Heart right ventricle (tissue), 16 donors: ENCODE measurements at regions not wholly inside any gene's neighbourhood (a gene's known extent, or its start where the extent isn't known, plus 50 kb on each side); places are given as distances from the start of the nearest gene placed in this dataset.
A peak's percentile ranks its signal among the peaks of the same experiment; 100 is the strongest.
"Not testable (repeated sequence)": the region's sequence is repeated elsewhere in the genome, so short reads cannot be mapped to it uniquely, and the experiment has no call there.

Experiments
- ATAC-seq, 8 donors: fragments of 200-7000 bp; cut with Tn5 transposase; one replicate each; pipeline ENCODE4 v1.9.1; 2020; ENCODE audit warnings: mild to moderate bottlenecking in 8 of 8, moderate library complexity in 8 of 8, moderate number of reproducible peaks in 1 of 8
- DNase-seq, 2 donors: peaks; one replicate each; pipeline ENCODE4 v3.0.0-alpha.2; 2020
- H3K27ac ChIP-seq, 10 donors: fragments of 200-600 bp; sonication (generic) in 2 of 10; one replicate each; pipeline versions ENCODE4 v1.5.0 to v1.8.0; 2020 to 2022; ENCODE audit warnings: mild to moderate bottlenecking in 3 of 10
- H3K27me3 ChIP-seq, 7 donors: fragments of 200-600 bp; one replicate each; pipeline ENCODE4 v1.8.0; 2021 to 2022; ENCODE audit warnings: mild to moderate bottlenecking in 2 of 7
- H3K36me3 ChIP-seq, 9 donors: fragments of 200-600 bp; sonication (generic) in 1 of 9; one replicate each; pipeline versions ENCODE4 v1.5.0 to v1.8.0; 2020 to 2022; ENCODE audit warnings: mild to moderate bottlenecking in 2 of 9
- H3K4me1 ChIP-seq, 9 donors: fragments of 200-600 bp; sonication (generic) in 1 of 9; one replicate each; pipeline versions ENCODE4 v1.5.0 to v1.8.0; 2020 to 2022; ENCODE audit warnings: mild to moderate bottlenecking in 4 of 9
- H3K4me3 ChIP-seq, 10 donors: fragments of 200-600 bp; sonication (generic) in 2 of 10; one replicate each; pipeline versions ENCODE4 v1.5.0 to v1.8.0; 2020 to 2022; ENCODE audit warnings: mild to moderate bottlenecking in 7 of 10, moderate library complexity in 2 of 10
- H3K9me3 ChIP-seq, 11 donors: fragments of 200-600 bp in 10 of 11; sonication (generic) in 2 of 11; one replicate each; pipeline versions ENCODE4 v1.5.0 to v1.8.0; 2013 to 2022; ENCODE audit warnings: mild to moderate bottlenecking in 2 of 11, control low read depth in 1 of 11, moderate library complexity in 1 of 11
- WGBS, 2 donors: extraction: QIAGEN DNeasy Blood & Tissue Kit; methylation state at CpG; one replicate each; pipeline ENCODE4 v1.1.7; 2013; ENCODE audit warnings: inconsistent platforms in 1 of 2; 5-methylcytosine and 5-hydroxymethylcytosine counted together
- intact Hi-C, 10 donors: fragments of 100-400 bp; cut with DNase I; formaldehyde crosslinking; loops; one replicate each; pipeline versions ENCODE4 v1.11.1 to v1.14.2; 2022
- TF ChIP-seq, protein P1 (sequence below), 9 donors: fragments of 200-600 bp; sonication (generic) in 2 of 9; IDR thresholded peaks; one replicate each; pipeline versions ENCODE4 v1.5.0 to v1.8.0; 2021 to 2022; ENCODE audit warnings: antibody characterized with exemption in 9 of 9, mild to moderate bottlenecking in 5 of 9, moderate library complexity in 1 of 9
- donor health status: Arrhythmogenic right ventricular cardiomyopathy.
- donor health status: ischemic (EF 13 %, LVEDD 7.1; RV severe dilation, severe dysfunction).
- donor health status: healthy with polysubstance abuse.
- donor health status: DM: no; HTN: yes; CAD: no.
- donor health status: DM: no; HTN: no; CAD: no.
- donor health status: ischemic (EF 25% LVEDD 6.9; RV normal size, moderate dysfunction).
- donor health status: ischemic (EF 25% LVEDD 5.7; RV mildly dilated, moderate dysfunction).
- donor health status: healthy.
- donor health status: DM: yes; HTN: yes; CAD: no.
- donor health status: Ischemic cardiomyopathy.
- donor health status: ischemic (EF 35%, LVEDD 5.7; RV mildly dilated, moderate dysfunction).
- donor health status: nonischemic (EF 11% LVEDD 7.7; RV severe dilation, severe dysfunction).
- donor health status: DM: yes; HTN: yes; CAD: no.
- donor health status: PGD.
- donor health status: ischemic (EF 29% LVEDD 5.4; RV normal size, mild dysfunction).
- donor health status: nonischemic (EF 23%, LVEDD 6.1; RV moderate dilation, normal function).

DNA sequence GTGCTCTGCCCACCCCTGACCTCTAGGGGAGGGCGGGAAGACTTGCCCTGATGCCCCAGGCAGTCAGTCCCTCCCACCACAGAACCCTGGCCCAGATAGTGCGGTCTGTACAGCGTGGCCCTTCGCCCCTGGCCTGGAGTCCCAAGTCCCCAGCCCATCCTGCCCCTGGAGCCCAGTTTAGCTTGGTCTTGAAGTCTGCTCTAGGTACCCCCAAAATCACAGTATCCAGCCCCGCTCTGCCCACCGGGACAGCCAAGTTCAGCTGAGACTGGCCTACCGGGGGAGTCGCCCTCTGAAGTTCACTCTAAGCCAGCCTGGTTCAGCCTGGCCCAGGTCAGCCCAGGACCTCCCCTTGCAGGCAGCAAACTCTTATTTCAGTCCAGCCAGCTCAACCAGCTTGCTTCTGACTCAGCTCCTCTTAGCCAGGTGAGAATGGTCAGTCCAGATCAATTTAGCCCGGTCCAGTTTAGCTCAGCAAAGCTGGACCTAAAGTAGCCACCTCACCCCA lies 75.9 kb downstream of the TMEM121 start:
- DNase-seq (no peak), ATAC-seq (no peak)
- intact Hi-C loops = no loop called here
- 80 to 91% methylated on average over 9 of the region's 9 CpGs for WGBS, 2 donors
- TF ChIP-seq, protein P1, sequence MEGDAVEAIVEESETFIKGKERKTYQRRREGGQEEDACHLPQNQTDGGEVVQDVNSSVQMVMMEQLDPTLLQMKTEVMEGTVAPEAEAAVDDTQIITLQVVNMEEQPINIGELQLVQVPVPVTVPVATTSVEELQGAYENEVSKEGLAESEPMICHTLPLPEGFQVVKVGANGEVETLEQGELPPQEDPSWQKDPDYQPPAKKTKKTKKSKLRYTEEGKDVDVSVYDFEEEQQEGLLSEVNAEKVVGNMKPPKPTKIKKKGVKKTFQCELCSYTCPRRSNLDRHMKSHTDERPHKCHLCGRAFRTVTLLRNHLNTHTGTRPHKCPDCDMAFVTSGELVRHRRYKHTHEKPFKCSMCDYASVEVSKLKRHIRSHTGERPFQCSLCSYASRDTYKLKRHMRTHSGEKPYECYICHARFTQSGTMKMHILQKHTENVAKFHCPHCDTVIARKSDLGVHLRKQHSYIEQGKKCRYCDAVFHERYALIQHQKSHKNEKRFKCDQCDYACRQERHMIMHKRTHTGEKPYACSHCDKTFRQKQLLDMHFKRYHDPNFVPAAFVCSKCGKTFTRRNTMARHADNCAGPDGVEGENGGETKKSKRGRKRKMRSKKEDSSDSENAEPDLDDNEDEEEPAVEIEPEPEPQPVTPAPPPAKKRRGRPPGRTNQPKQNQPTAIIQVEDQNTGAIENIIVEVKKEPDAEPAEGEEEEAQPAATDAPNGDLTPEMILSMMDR (IDR thresholded peaks at IDR 0.05) = no peak
- Histone ChIP-seq H3K4me1 (no peaks in the 10 kb centered on the region), H3K9me3 (no peaks in the 10 kb centered on the region), H3K27ac (no peak overlapping the region), H3K36me3 (no peaks in the 10 kb centered on the region), H3K27me3 (peaks cover 0 to 15% (median 0%) of the 10 kb centered on the region in 7 donors), H3K4me3 (no peak overlapping the region)

DNA sequence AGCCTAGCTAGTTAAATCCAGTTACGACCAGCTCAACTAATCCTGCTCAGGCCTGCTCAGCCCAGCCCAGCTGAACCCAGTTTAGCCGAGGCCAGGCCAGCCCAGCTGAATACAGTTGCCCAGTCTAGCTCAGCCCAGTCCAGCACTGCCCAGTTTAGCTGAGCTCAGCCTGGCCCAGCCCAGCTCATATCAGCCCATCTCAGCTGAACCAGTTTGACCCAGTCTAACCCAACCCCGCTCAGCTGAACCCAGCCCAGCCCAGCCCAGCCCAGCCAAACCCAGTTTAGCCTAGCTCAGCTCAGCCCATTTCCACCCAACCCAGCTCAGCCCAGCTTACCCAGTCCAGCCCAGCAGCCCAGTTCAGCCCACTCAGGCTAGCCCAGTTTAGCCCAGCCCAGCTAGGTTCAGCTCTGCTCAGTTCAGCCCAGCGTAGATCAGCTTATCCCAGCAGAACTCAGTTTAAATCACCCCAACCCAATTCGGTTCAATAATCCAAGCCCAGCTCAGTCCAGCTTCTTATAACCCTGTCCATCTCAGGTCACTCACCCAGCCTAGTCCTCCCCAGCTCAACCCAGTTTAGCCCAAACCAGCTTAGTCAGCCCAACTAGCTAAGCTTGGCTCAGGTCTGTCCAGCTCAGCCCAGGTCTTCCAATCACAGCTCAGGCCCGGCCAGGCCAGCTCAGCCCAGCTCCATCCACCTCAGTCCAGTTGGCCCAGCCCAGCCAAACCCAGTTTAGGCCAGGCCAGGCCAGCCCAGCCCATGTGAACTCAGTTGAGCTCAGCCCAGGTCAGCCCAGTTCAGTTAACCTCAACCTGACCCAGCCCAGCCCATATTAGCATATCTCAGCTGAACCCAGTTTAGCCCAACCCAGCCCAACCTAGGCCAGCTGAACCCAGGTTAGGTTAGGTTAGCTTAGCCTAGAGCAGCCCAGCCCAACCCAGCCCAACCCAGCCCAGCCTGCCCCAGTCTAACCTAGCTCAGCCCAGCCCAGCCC lies 76.7 kb downstream of the TMEM121 start:
- DNase-seq (no peak), ATAC-seq (peak in 1 of 8 donors; percentile 5)
- WGBS, 2 donors = 82 to 83% methylated on average over 6 of the region's 6 CpGs
- TF ChIP-seq, protein P1 (IDR thresholded peaks at IDR 0.05) = no peak
- Histone ChIP-seq H3K9me3 (no peaks in the 10 kb centered on the region), H3K36me3 (no peaks in the 10 kb centered on the region), H3K27ac (no peak overlapping the region), H3K27me3 (peaks cover 0 to 15% (median 0%) of the 10 kb centered on the region in 7 donors), H3K4me3 (no peak overlapping the region), H3K4me1 (no peaks in the 10 kb centered on the region)
- intact Hi-C loops = no loop called here

DNA sequence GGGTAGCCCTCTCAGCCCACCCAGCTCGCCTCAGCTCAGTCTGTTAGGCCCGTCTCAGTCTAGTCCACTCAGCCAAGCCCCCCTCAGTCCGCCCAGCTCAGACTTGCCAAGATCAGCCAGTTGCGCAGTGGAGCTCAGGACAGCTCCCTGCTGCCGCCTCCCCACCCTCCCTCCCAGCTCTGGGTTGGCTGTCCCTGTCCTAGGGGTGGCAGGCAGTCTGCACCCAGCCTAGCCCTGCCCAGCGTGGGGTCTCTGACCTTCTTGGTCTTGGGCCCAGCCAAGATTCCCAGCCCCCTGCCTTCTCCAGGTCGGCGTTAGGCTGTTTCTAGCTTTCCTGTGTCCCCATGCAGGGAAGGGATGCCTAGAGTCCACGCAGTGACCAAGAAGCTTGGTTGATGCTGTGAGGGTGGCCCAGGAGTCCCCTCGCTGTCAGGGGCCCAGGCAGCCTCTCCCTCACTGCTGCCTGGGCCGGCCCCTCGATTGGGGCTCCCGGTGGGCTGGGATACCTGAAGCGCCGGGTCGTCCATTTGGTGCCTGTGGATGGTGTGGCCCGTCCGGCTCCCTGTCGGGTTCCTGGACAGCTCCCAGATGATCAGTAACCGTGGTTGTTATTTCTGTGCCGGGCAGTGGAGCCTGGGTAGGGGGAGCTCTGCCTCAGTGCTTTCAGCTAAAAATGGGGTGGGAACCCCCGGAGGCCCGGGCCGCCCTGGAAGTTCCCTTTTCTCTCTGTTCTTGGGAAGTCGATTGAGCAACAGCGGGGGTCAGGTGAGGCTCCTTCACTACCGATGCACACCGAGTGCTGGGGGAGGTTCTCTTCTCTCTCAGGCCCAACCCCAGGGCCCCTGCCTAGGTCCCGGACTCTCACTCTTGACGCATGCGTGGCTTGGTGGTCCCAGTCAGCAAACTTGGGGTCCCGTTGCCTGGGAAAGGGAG lies 78.4 kb downstream of the TMEM121 start:
- 83 to 84% methylated on average over 27 to 28 of the region's 32 CpGs for WGBS, 2 donors
- H3K36me3 ChIP-seq, H3K27ac ChIP-seq, H3K4me3 ChIP-seq, H3K4me1 ChIP-seq, DNase-seq, intact Hi-C loops, ATAC-seq, H3K9me3 ChIP-seq: not testable (repeated sequence)
- peaks cover 0 to 15% (median 0%) of the 10 kb centered on the region in 7 donors for H3K27me3 ChIP-seq

DNA sequence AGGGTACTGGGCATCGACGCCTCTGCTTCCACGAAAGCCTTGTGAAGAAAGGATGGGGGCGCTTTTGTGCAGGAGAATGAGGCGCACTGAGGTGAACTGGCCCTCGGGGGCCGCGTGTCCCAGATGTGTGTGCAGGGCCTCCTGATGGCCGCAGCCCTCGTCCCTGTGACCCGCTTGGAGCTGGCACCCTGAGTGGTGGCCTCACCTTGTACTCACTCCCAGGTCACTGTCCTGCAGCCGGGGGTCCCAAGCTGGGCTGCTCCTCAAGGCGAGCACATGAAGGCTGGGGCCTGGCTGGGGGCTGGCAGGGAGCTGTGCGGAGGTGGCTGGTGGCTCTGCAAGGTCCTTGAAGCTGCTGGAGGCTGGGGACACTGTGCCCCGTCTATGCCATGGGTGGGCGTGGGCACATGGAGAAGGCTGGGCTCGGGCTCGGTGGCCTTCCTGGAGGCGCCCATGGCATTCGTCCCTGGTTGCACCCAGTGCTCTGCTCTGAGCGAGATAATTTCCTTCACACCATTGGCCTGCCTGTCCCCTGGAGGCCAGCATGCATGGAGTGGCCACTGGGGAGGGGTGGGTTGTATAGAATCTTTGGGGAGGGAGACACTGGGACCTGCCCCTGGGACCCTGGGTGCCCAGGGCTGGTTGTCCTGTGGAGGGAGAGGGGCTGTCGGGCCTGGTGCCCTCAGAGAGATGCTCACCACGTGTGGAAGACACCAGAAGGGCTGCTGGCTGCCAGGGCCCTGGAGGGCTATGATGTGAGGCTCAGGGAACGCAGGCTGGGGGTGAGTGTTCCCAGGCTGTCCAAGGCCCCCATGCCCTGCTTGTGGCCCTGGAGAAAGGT lies 79.3 kb downstream of the TMEM121 start:
- DNase-seq (no peak), ATAC-seq (no peak)
- H3K9me3 ChIP-seq = no peaks in the 10 kb centered on the region
- no peaks in the 10 kb centered on the region for H3K4me1 ChIP-seq
- H3K4me3 ChIP-seq = no peak overlapping the region
- intact Hi-C loops = no loop called here
- 80 to 86% methylated on average over 24 of the region's 24 CpGs for WGBS, 2 donors
- no peaks in the 10 kb centered on the region for H3K36me3 ChIP-seq
- TF ChIP-seq, protein P1 (IDR thresholded peaks at IDR 0.05) = no peak
- peaks cover 0 to 15% (median 0%) of the 10 kb centered on the region in 7 donors for H3K27me3 ChIP-seq
- no peak overlapping the region for H3K27ac ChIP-seq

DNA sequence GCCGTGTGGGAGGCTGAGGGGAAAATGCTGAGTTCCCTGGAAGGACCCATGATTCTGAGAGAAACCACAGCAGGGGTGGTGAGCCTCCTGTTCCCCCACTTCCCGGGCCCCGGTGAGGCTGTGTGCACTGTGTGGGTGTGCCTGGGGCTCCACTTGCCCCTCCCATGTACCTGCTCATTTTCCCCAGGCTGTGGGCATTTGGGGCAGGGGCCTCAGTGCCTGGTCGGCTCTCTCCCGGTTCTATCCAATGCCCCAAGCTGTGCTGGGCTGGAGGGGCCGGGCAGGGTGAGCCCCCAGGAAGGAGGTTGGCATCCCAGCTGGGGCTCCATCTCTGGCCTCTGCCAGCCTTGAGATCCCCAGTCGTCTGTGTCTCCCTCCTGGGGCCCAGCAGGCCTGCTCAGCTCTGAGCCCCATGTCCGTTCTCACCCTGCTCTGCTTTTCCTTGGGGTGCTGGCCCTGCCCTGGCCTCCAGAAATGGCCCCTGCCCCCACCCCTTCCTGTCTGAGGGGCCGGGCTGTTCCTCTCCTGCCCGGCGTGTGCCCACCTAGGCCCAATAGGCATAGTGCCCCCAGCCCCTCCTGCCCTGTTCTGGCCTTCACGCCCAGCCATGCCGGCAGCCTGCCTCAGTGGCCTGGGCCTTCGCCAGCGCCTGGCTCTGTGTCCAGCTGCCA lies 80.1 kb downstream of the TMEM121 start:
- ATAC-seq, H3K36me3 ChIP-seq, H3K4me3 ChIP-seq, H3K9me3 ChIP-seq, DNase-seq, H3K27ac ChIP-seq, intact Hi-C loops, H3K4me1 ChIP-seq: not testable (repeated sequence)
- peaks cover 0 to 15% (median 0%) of the 10 kb centered on the region in 7 donors for H3K27me3 ChIP-seq
- 77 to 80% methylated on average over 12 of the region's 15 CpGs for WGBS, 2 donors

DNA sequence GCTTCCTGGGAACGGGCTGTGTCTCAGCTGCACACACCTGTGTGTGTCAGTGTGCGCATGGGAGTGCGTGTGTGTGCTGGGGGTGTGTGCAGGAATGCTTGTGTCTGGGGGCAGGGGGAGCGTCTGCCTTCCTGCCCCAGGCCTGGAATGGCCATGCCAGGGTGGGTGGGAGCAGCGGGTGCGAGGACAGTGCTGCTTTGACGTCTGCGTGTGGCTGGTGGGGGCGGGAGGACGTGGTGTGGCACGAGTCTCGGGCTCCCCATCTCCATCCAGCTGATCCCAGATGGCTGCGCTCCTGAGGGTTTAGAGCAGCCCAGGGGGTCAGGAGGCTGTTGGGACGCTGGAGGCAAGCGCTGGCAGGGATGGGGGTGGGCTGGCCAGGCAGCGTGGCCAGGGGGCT lies 80.6 kb downstream of the TMEM121 start:
- DNase-seq = peak in 1 of 2 donors; percentile 13
- H3K4me3 ChIP-seq, intact Hi-C loops, H3K4me1 ChIP-seq, ATAC-seq, H3K36me3 ChIP-seq, H3K9me3 ChIP-seq, H3K27ac ChIP-seq: not testable (repeated sequence)
- peaks cover 0 to 15% (median 0%) of the 10 kb centered on the region in 7 donors for H3K27me3 ChIP-seq
- WGBS, 2 donors = 77 to 78% methylated on average over 10 to 13 of the region's 16 CpGs
